Esophagus muscularis mucosa (tissue), 4 donors: ENCODE measurements at regions not wholly inside any gene's neighbourhood (a gene's known extent, or its start where the extent isn't known, plus 50 kb on each side); places are given as distances from the start of the nearest gene placed in this dataset.

Source experiments
- CTCF ChIP-seq, 3 experiments: fragments of 200-600 bp in 2 of 3; fragments of 450-650 bp in 1 of 3; sonication (generic) in 2 of 3; IDR thresholded peaks; one replicate each; pipeline ENCODE4 v1.5.1; 2017 to 2019; ENCODE audit warnings: antibody characterized with exemption in 3 of 3, mild to moderate bottlenecking in 2 of 3, moderate library complexity in 1 of 3
- EP300 ChIP-seq: sonication (generic); formaldehyde crosslinking; IDR thresholded peaks from one replicate; pipeline ENCODE4 v1.6.1; 2017; ENCODE audit warnings: antibody characterized with exemption
- POLR2A ChIP-seq: fragments of 450-650 bp; IDR thresholded peaks from one replicate; pipeline ENCODE4 v1.6.1; 2017; ENCODE audit warnings: antibody characterized with exemption, moderate library complexity, mild to moderate bottlenecking, low read depth
- POLR2AphosphoS5 ChIP-seq, 2 donors: sonication (generic); formaldehyde crosslinking; IDR thresholded peaks; one replicate each; pipeline ENCODE4 v1.6.1; 2017; ENCODE audit warnings: antibody characterized with exemption in 2 of 2

DNA sequence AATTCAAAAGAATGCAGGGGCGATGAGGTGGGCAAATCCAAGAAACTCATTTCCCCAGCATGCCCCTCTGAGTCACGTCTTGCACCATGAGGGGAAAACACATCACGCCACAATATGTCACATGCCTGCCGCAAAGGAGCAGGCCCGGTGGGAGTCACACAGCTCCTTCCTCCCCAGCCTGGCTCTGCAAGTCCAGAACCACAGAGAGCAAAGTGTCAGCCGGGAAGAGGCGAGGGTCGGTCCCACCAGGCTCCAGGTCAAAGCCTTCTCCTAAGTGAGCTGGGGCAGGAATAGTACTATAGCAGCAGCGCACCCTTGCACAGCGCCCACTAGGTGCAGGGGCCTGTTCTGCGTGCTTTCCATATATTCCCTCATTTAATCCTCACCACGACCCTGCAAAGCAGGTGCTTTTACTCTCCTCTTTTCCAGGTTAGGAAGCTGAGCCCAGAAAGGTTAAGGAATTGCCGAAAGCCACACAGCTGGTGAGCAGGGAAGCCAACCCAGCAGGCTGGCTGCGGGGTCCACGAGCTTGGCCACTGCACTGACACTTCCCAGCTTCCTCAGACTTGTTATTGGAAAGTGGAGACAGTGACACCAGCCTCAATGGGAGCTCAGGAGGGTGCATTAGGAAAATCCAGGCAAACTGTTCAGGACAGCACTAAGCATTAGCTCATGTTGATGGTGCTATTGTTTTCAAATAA lies 94.0 kb upstream of the ZMIZ1 start:
- TF ChIP-seq CTCF (IDR thresholded peaks at IDR 0.05), result peak; percentile 37 to 49 (median 37)
- no peak for TF ChIP-seq POLR2A
- no peak for TF ChIP-seq EP300
- TF ChIP-seq POLR2AphosphoS5 (IDR thresholded peaks at IDR 0.05), result peak; percentile 67 to 69
